ENCODE measurements at regions not wholly inside any gene's neighbourhood (a gene's known extent, or its start where the extent isn't known, plus 50 kb on each side); places are given as distances from the start of the nearest gene placed in this dataset.
A peak's percentile ranks its signal among the peaks of the same experiment; 100 is the strongest.

DNA sequence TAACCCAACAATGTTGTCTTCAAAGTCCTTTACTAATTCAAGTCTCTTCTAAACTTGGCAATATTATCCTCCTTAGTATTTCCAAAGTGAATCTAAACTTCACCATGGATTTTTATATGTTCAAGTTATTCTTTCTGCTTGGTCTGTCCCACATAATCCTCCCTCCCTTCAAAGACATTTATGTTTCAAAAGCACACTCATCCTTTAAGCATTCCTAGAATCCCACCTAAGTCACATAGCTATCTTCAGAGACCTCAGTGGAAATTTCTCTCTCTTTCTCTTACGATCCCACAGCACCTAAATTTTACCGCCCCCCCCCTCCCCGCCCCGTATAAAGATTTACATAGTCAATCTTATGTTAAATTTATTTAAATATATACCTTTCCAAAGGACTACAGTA is 314.9 kb upstream of the GRIA3 start:
- TF ChIP-seq, protein P1, sequence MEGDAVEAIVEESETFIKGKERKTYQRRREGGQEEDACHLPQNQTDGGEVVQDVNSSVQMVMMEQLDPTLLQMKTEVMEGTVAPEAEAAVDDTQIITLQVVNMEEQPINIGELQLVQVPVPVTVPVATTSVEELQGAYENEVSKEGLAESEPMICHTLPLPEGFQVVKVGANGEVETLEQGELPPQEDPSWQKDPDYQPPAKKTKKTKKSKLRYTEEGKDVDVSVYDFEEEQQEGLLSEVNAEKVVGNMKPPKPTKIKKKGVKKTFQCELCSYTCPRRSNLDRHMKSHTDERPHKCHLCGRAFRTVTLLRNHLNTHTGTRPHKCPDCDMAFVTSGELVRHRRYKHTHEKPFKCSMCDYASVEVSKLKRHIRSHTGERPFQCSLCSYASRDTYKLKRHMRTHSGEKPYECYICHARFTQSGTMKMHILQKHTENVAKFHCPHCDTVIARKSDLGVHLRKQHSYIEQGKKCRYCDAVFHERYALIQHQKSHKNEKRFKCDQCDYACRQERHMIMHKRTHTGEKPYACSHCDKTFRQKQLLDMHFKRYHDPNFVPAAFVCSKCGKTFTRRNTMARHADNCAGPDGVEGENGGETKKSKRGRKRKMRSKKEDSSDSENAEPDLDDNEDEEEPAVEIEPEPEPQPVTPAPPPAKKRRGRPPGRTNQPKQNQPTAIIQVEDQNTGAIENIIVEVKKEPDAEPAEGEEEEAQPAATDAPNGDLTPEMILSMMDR (IDR thresholded peaks at IDR 0.05; ENCODE audit: unreplicated experiment), result no peak
- intact Hi-C loops (cut with micrococcal nuclease; ENCODE audit: unreplicated experiment), result no loop called here
- Mint-ChIP-seq H3K36me3 (ENCODE audit: insufficient read depth, unreplicated experiment) (no peaks in the 10 kb centered on the region), H3K27me3 (ENCODE audit: unreplicated experiment) (no peaks in the 10 kb centered on the region), H3K4me1 (ENCODE audit: low read depth, unreplicated experiment) (peaks cover 7% of the 10 kb centered on the region), H3K27ac (ENCODE audit: unreplicated experiment) (peak overlapping the region; percentile 17), H3K9me3 (ENCODE audit: low read depth, unreplicated experiment) (no peaks in the 10 kb centered on the region), H3K4me3 (ENCODE audit: low read depth, unreplicated experiment) (no peak overlapping the region)
- CTCF ChIA-PET, result no interaction called here
- DNase-seq, result no peak
- BruUV-seq (replicated peaks), result no TSS peak

DNA sequence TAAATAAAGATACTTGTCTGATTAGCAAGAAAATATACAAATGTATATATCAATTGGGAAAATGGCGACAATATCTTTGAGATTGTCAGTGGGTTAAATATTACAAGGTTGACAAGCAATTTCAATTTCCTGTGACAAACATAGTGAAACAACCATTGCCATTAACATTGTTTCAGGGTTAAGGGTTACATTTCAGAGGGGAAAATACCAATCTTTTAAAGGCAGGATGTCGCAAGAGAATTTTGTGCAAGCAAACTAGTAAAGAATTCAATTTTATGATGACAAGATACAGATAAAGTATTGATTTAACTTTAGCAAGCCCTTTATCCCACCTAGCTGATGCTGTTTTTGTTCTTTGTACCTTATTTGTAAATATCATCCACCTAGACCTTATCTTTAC is 305.8 kb upstream of the GRIA3 start:
- no peaks in the 10 kb centered on the region for H3K36me3 Mint-ChIP-seq (ENCODE audit: insufficient read depth, unreplicated experiment)
- BruUV-seq (replicated peaks), result no TSS peak
- no peak overlapping the region for H3K4me3 Mint-ChIP-seq (ENCODE audit: low read depth, unreplicated experiment)
- no peak overlapping the region for H3K27ac Mint-ChIP-seq (ENCODE audit: unreplicated experiment)
- no peak for DNase-seq
- CTCF ChIA-PET, result no interaction called here
- intact Hi-C loops (cut with micrococcal nuclease; ENCODE audit: unreplicated experiment), result no loop called here
- TF ChIP-seq, protein P1 (IDR thresholded peaks at IDR 0.05; ENCODE audit: unreplicated experiment), result no peak
- no peaks in the 10 kb centered on the region for H3K4me1 Mint-ChIP-seq (ENCODE audit: low read depth, unreplicated experiment)
- no peaks in the 10 kb centered on the region for H3K27me3 Mint-ChIP-seq (ENCODE audit: unreplicated experiment)
- H3K9me3 Mint-ChIP-seq (ENCODE audit: low read depth, unreplicated experiment), result peaks cover 2% of the 10 kb centered on the region

DNA sequence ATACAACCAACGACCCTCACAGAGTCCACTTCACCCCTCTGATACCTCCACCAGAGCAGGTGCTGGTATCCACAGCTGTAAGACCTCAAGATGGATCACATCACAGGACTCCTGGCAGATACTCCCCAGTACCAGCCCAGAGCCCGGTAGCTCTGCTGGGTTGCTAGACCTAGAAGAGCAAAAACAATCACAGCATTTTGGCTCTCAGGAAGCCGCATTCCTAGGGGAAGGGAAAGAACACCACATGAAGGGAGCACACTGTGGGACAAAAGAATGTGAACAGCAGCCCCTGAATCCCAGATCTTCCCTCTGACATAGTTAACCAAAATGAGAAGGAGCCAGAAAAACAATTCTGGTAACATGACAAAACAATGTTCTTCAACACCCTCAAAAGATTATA is 303.1 kb upstream of the GRIA3 start:
- DNase-seq, result no peak
- Mint-ChIP-seq H3K9me3 (ENCODE audit: low read depth, unreplicated experiment) (peaks cover 2% of the 10 kb centered on the region), H3K27ac (ENCODE audit: unreplicated experiment) (no peak overlapping the region), H3K4me1 (ENCODE audit: low read depth, unreplicated experiment) (no peaks in the 10 kb centered on the region), H3K27me3 (ENCODE audit: unreplicated experiment) (no peaks in the 10 kb centered on the region), H3K4me3 (ENCODE audit: low read depth, unreplicated experiment) (no peak overlapping the region), H3K36me3 (ENCODE audit: insufficient read depth, unreplicated experiment) (no peaks in the 10 kb centered on the region)
- BruUV-seq (replicated peaks), result no TSS peak
- intact Hi-C loops (cut with micrococcal nuclease; ENCODE audit: unreplicated experiment), result no loop called here
- TF ChIP-seq, protein P1 (IDR thresholded peaks at IDR 0.05; ENCODE audit: unreplicated experiment), result no peak
- CTCF ChIA-PET, result no interaction called here

DNA sequence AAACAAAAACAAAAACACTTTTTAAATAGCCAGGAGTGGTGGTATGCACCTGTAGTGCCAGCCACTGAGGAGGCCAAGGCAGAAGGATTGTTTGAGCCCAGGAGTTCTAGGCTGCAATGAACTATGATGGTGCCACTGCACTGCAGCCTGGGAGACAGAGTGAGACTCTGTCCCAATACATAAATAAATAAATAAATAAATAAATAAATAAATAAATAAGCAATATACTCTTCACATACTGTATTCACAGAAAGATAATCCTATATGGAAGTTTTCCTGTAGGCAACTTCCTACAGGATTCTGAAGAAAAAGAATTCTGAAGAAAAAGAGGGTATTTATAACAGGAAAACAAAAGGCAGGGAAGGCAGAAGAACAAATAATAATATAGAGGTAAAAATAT is 293.3 kb upstream of the GRIA3 start:
- Mint-ChIP-seq H3K4me3 (ENCODE audit: low read depth, unreplicated experiment) (no peak overlapping the region), H3K36me3 (ENCODE audit: insufficient read depth, unreplicated experiment) (no peaks in the 10 kb centered on the region), H3K9me3 (ENCODE audit: low read depth, unreplicated experiment) (peaks cover 2% of the 10 kb centered on the region), H3K27me3 (ENCODE audit: unreplicated experiment) (no peaks in the 10 kb centered on the region), H3K4me1 (ENCODE audit: low read depth, unreplicated experiment) (no peaks in the 10 kb centered on the region), H3K27ac (ENCODE audit: unreplicated experiment) (no peak overlapping the region)
- TF ChIP-seq, protein P1 (IDR thresholded peaks at IDR 0.05; ENCODE audit: unreplicated experiment), result no peak
- intact Hi-C loops (cut with micrococcal nuclease; ENCODE audit: unreplicated experiment), result no loop called here
- CTCF ChIA-PET, result no interaction called here
- BruUV-seq (replicated peaks), result no TSS peak
- DNase-seq, result no peak

DNA sequence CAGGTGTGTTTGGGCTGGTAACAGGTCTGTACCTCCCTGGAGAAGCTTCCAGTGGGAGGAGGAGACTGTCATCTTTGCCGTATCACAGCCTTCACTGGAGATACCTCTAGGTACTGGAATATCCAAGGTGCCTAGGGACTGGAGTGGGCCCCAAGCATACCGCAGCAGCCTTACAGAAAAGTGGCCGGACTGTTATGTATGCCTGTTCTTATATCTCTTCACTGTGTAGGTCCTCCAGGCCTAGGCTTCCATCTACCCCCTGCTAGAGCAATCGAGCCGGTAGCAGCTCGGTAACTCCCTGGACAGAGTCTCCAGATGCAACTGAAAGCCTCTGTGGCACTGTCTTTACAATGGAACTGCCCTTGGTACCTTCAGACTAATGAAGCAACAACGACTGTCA is 277.4 kb upstream of the GRIA3 start:
- Mint-ChIP-seq H3K4me1 (ENCODE audit: low read depth, unreplicated experiment) (no peaks in the 10 kb centered on the region), H3K36me3 (ENCODE audit: insufficient read depth, unreplicated experiment) (no peaks in the 10 kb centered on the region), H3K4me3 (ENCODE audit: low read depth, unreplicated experiment) (no peak overlapping the region), H3K9me3 (ENCODE audit: low read depth, unreplicated experiment) (no peaks in the 10 kb centered on the region), H3K27me3 (ENCODE audit: unreplicated experiment) (no peaks in the 10 kb centered on the region), H3K27ac (ENCODE audit: unreplicated experiment) (no peak overlapping the region)
- CTCF ChIA-PET, result no interaction called here
- intact Hi-C loops (cut with micrococcal nuclease; ENCODE audit: unreplicated experiment), result no loop called here
- BruUV-seq (replicated peaks), result no TSS peak
- DNase-seq, result no peak
- TF ChIP-seq, protein P1 (IDR thresholded peaks at IDR 0.05; ENCODE audit: unreplicated experiment), result no peak
